ENCODE measurements at regions not wholly inside any gene's neighbourhood (a gene's known extent, or its start where the extent isn't known, plus 50 kb on each side); places are given as distances from the start of the nearest gene placed in this dataset.

GRCh38 chr9:129497813-129498450 lies 123.0 kb downstream of the C9orf50 start:
- 41% methylated on average over 5 of the region's 8 CpGs for WGBS (ENCODE audit: insufficient coverage, low coverage, low lambda C conversion rate, missing lambda C conversion rate)
- peaks cover 0 to under 1% (median 0%) of the 10 kb centered on the region in 4 donors for H3K36me3 ChIP-seq
- H3K9me3 ChIP-seq: no peaks in the 10 kb centered on the region
- peak overlapping the region; percentile 97 to 100 (median 99) for H3K27ac ChIP-seq
- H3K27me3 ChIP-seq: no peaks in the 10 kb centered on the region
- peak overlapping the region in 2 of 3 donors; percentile 62 to 63 for H3K4me3 ChIP-seq
- intact Hi-C loops (cut with DNase I): no loop called here
- TF ChIP-seq POLR2A (IDR thresholded peaks at IDR 0.05): no peak
- no peak for DNase-seq
- H3K4me1 ChIP-seq: peaks cover 0 to 35% (median 10%) of the 10 kb centered on the region in 4 donors
- no peak for ATAC-seq

- DNase-seq (peak in 1 of 3 donors; percentile 46), ATAC-seq (no peak)
- TF ChIP-seq POLR2A (IDR thresholded peaks at IDR 0.05): no peak
- TF ChIP-seq, protein P1, sequence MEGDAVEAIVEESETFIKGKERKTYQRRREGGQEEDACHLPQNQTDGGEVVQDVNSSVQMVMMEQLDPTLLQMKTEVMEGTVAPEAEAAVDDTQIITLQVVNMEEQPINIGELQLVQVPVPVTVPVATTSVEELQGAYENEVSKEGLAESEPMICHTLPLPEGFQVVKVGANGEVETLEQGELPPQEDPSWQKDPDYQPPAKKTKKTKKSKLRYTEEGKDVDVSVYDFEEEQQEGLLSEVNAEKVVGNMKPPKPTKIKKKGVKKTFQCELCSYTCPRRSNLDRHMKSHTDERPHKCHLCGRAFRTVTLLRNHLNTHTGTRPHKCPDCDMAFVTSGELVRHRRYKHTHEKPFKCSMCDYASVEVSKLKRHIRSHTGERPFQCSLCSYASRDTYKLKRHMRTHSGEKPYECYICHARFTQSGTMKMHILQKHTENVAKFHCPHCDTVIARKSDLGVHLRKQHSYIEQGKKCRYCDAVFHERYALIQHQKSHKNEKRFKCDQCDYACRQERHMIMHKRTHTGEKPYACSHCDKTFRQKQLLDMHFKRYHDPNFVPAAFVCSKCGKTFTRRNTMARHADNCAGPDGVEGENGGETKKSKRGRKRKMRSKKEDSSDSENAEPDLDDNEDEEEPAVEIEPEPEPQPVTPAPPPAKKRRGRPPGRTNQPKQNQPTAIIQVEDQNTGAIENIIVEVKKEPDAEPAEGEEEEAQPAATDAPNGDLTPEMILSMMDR (IDR thresholded peaks at IDR 0.05): no peak
- 12% methylated on average over 7 of the region's 16 CpGs for WGBS (ENCODE audit: insufficient coverage, low coverage, low lambda C conversion rate, missing lambda C conversion rate)
- peaks cover 0 to 39% (median 12%) of the 10 kb centered on the region in 4 donors for H3K4me1 ChIP-seq
- H3K27ac ChIP-seq: peak overlapping the region; percentile 97 to 100 (median 99)
- no peaks in the 10 kb centered on the region for H3K36me3 ChIP-seq
- intact Hi-C loops (cut with DNase I): no loop called here
- H3K4me3 ChIP-seq: peak overlapping the region; percentile 62 to 64 (median 63)
- H3K9me3 ChIP-seq: no peaks in the 10 kb centered on the region
- H3K27me3 ChIP-seq: no peaks in the 10 kb centered on the region
Observed at GRCh38 chr9:129497005-129497812, 123.7 kb downstream of the C9orf50 start.

DNA sequence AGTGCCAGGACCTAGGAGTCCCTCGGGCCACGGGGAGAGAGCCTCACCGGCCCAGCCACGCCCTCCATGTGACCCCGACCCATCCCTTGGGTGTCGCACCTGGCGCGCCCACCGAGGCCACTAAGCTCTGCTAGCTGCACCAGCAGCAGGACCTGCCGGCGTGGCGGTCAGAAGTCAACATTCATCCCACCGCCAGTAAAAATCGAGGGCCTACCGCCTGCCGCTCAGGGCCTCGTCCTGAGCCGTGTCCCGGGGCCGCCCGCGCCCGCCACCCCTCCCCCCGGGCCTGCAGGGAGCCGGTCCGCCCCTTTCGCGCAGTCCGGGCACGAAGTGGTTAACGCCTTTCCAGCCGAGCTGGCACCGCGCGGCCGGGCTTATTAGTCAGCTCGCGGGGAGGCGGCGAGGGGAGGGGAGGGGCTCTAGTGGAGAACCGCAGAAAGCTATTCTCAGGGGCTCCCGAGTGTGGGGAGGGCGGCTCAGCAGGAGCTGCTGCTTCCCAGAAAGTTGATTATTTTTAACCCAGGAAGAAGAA lies 124.4 kb downstream of the C9orf50 start:
- no peaks in the 10 kb centered on the region for H3K27me3 ChIP-seq
- no peaks in the 10 kb centered on the region for H3K9me3 ChIP-seq
- peak overlapping the region; percentile 62 to 64 (median 63) for H3K4me3 ChIP-seq
- peaks cover 0 to 39% (median 14%) of the 10 kb centered on the region in 4 donors for H3K4me1 ChIP-seq
- peak; percentile 56 to 70 (median 64) for ATAC-seq
- intact Hi-C loops (cut with DNase I): no loop called here
- DNase-seq: peak; percentile 92 to 95 (median 92)
- H3K36me3 ChIP-seq: no peaks in the 10 kb centered on the region
- 0% methylated on average over 11 of the region's 43 CpGs for WGBS (ENCODE audit: insufficient coverage, low coverage, low lambda C conversion rate, missing lambda C conversion rate)
- peak overlapping the region; percentile 97 to 100 (median 99) for H3K27ac ChIP-seq
- TF ChIP-seq, protein P1 (IDR thresholded peaks at IDR 0.05): no peak
- peak; percentile 71 for TF ChIP-seq POLR2A (IDR thresholded peaks at IDR 0.05)

DNA sequence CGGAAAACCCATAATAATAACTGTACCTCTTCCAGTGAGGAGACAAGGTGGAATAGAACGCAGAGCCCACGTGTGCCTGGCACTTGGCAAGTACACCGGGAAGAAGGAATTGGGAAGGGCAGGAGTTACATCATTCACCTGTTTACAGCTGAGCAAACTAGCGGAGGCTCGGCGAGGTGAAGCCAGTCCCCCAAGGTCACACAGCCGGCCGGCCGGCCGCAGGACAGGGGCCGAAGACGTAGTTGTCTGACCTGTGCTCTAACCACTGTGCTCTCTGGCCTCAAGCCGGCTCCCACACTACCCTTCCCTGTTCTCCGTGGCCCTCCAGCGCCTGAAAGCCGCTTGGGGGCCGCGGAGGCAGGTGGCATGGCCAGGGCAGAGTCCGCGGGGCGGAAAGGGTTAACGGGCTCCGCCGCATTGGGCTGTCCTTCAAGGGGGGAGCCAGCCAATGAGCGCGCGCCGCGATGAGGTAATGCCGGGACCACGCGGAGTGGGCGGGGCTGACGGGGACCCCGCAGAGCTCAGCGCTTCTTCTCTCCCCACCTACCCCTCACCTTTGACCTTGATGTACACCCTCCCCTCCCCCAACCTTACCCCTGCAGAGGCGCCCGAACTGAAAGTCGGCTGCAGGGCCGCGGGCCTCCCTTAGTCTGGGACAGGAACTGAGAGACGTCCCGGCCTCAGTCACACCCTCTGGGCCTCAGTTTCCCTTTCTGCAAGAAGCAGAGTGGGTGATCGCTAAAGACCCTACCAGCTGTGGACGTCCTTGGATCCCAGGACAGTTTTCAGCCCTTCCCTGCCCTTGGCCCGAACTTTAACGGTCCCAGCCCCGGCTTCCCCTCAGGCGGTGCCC lies 125.1 kb downstream of the C9orf50 start:
- intact Hi-C loops (cut with DNase I): no loop called here
- no peaks in the 10 kb centered on the region for H3K9me3 ChIP-seq
- peak overlapping the region; percentile 62 to 64 (median 63) for H3K4me3 ChIP-seq
- ATAC-seq (peak; percentile 76 to 89 (median 86)), DNase-seq (peak; percentile 97 to 98 (median 97))
- WGBS (ENCODE audit: insufficient coverage, low coverage, low lambda C conversion rate, missing lambda C conversion rate): 2% methylated on average over 17 of the region's 50 CpGs
- peak overlapping the region; percentile 97 to 100 (median 99) for H3K27ac ChIP-seq
- H3K36me3 ChIP-seq: no peaks in the 10 kb centered on the region
- H3K27me3 ChIP-seq: no peaks in the 10 kb centered on the region
- peaks cover 0 to 44% (median 18%) of the 10 kb centered on the region in 4 donors for H3K4me1 ChIP-seq
- peak; percentile 35 for TF ChIP-seq POLR2A (IDR thresholded peaks at IDR 0.05)
- TF ChIP-seq, protein P1 (IDR thresholded peaks at IDR 0.05): no peak
